HCT116 (cell line): ENCODE measurements at regions not wholly inside any gene's neighbourhood (a gene's known extent, or its start where the extent isn't known, plus 50 kb on each side); places are given as distances from the start of the nearest gene placed in this dataset.

Experiments used
- ATAC-seq: fragments of 200-7000 bp; cut with Tn5 transposase; 2 replicates; pipeline ENCODE4 v1.9.1; 2020; ENCODE audit warnings: mild to moderate bottlenecking, moderate library complexity
- BruUV-seq: library from RNA; stranded (reverse); fragments of 400-500 nt; replicated peaks from 2 replicates; lab custom pipeline; 2021; lab: Mats Ljungman, UMichigan
- CTCF ChIA-PET: fragments of 300-600 bp; sonication (Branson Sonifier 250); formaldehyde crosslinking; loops from one replicate; lab custom pipeline; 2021; ENCODE audit warnings: antibody characterized with exemption; lab: Charles Lee
- POLR2A ChIA-PET: fragments of 300-600, 350-600 bp; sonication (Branson Sonifier 250); formaldehyde crosslinking; loops from one replicate; lab custom pipeline; 2021; ENCODE audit warnings: antibody characterized with exemption; lab: Charles Lee
- RAD21 ChIA-PET, 2 experiments: fragments of 300-600 bp; sonication (Branson Sonifier 250); formaldehyde crosslinking; loops; one replicate each; lab custom pipeline; 2023; ENCODE audit warnings: low total read pairs in 2 of 2; ENCODE audit not compliant: uncharacterized antibody in 2 of 2, unreplicated experiment in 2 of 2, low non-redundant PET in 1 of 2; lab: Charles Lee
- DNase-seq: peaks from one replicate; pipeline ENCODE4 v3.0.0-alpha.2; 2010; ENCODE audit warnings: low read depth, low spot score
- H2AFZ ChIP-seq: fragments of 200-600 bp; shearing (Covaris generic), sonication (generic); 2 replicates; pipeline ENCODE4 v1.6.1; 2017; ENCODE audit warnings: low read depth, mixed run types, mixed read lengths, antibody characterized with exemption, low read length; ENCODE audit not compliant: poor library complexity, severe bottlenecking
- H3K27ac ChIP-seq: 2 replicates; pipeline ENCODE4 v1.5.1; 2012; ENCODE audit warnings: low read depth, low read length
- H3K27me3 ChIP-seq: fragments of 200-600 bp; sonication (generic); 2 replicates; pipeline ENCODE4 v1.6.1; 2016; ENCODE audit warnings: mixed run types, low read length, mixed read lengths; ENCODE audit not compliant: insufficient read depth
- H3K36me3 ChIP-seq, 2 experiments: fragments of 200-500 bp in 1 of 2; fragments of 200-600 bp in 1 of 2; sonication (Bioruptor generic) in 1 of 2; sonication (generic) in 1 of 2; 2 replicates each; pipeline versions ENCODE4 v1.5.1 to v1.6.1; 2014 to 2016; ENCODE audit warnings: low read length in 2 of 2, inconsistent platforms in 1 of 2, mixed read lengths in 1 of 2, mixed run types in 1 of 2; ENCODE audit not compliant: insufficient read depth in 2 of 2, control insufficient read depth in 1 of 2
- H3K4me1 ChIP-seq, 2 experiments: fragments of 200-600 bp in 1 of 2; sonication (generic) in 1 of 2; 2 replicates each; pipeline versions ENCODE4 v1.5.1 to v1.6.1; 2012 to 2017; ENCODE audit warnings: low read length in 2 of 2, inconsistent platforms in 1 of 2, mild to moderate bottlenecking in 1 of 2, mixed read lengths in 1 of 2, mixed run types in 1 of 2, moderate library complexity in 1 of 2; ENCODE audit not compliant: insufficient read depth in 2 of 2, control insufficient read depth in 1 of 2
- H3K4me2 ChIP-seq: fragments of 200-600 bp; sonication (generic); 2 replicates; pipeline ENCODE4 v1.6.1; 2017; ENCODE audit warnings: mixed run types, low read length, mixed read lengths
- H3K4me3 ChIP-seq, 2 experiments: fragments of 200-600 bp in 1 of 2; sonication (generic) in 1 of 2; replicated peaks in 1 of 2; 2 replicates each; pipeline ENCODE4 v1.5.1; 2011 to 2016; ENCODE audit warnings: low read length in 2 of 2, control low read depth in 1 of 2, low read depth in 1 of 2, mild to moderate bottlenecking in 1 of 2, mixed read lengths in 1 of 2, mixed run types in 1 of 2
- H3K79me2 ChIP-seq: fragments of 200-600 bp; sonication (generic); 2 replicates; pipeline ENCODE4 v1.6.1; 2017; ENCODE audit warnings: mild to moderate bottlenecking, mixed run types, low read length, moderate library complexity, mixed read lengths; ENCODE audit not compliant: insufficient read depth
- H3K9ac ChIP-seq: fragments of 200-600 bp; sonication (generic); 2 replicates; pipeline ENCODE4 v1.6.1; 2016; ENCODE audit warnings: low read length, mixed read lengths
- H3K9me2 ChIP-seq: fragments of 200-600 bp; sonication (generic), shearing (Covaris generic); 2 replicates; pipeline ENCODE4 v1.6.1; 2017; ENCODE audit warnings: mixed run types, mild to moderate bottlenecking, moderate library complexity; ENCODE audit not compliant: insufficient read depth
- H3K9me3 ChIP-seq, 2 experiments: fragments of 200-500 bp in 1 of 2; fragments of 200-600 bp in 1 of 2; sonication (Bioruptor generic) in 1 of 2; sonication (generic) in 1 of 2; 2 replicates each; pipeline ENCODE4 v1.6.1; 2014 to 2017; ENCODE audit warnings: low read length in 2 of 2, mixed read lengths in 2 of 2, inconsistent platforms in 1 of 2, low read depth in 1 of 2, mild to moderate bottlenecking in 1 of 2, mixed run types in 1 of 2, moderate library complexity in 1 of 2; ENCODE audit not compliant: control insufficient read depth in 1 of 2, insufficient read depth in 1 of 2
- H4K20me1 ChIP-seq: fragments of 200-600 bp; sonication (generic), shearing (Covaris generic); 2 replicates; pipeline ENCODE4 v1.6.1; 2017; ENCODE audit warnings: mixed run types, mild to moderate bottlenecking, moderate library complexity; ENCODE audit not compliant: insufficient read depth
- CBX3 ChIP-seq: IDR thresholded peaks from 2 replicates; pipeline ENCODE4 v1.6.1; 2012; ENCODE audit warnings: low read depth
- CEBPB ChIP-seq: IDR thresholded peaks from 2 replicates; pipeline ENCODE4 v1.6.1; 2012; ENCODE audit warnings: low read depth
- EZH2 ChIP-seq: fragments of 200-600 bp; sonication (generic); IDR thresholded peaks from 2 replicates; pipeline ENCODE4 v1.6.1; 2017; ENCODE audit warnings: antibody characterized with exemption, mixed run types
- EZH2phosphoT487 ChIP-seq: fragments of 200-600 bp; IDR thresholded peaks from 2 replicates; pipeline ENCODE4 v1.6.1; 2018; ENCODE audit warnings: antibody characterized with exemption, borderline replicate concordance
- FOSL1 ChIP-seq: IDR thresholded peaks from 2 replicates; pipeline ENCODE4 v1.6.1; 2012; ENCODE audit warnings: low read depth
- JUND ChIP-seq: IDR thresholded peaks from 2 replicates; pipeline ENCODE4 v1.6.1; 2012
- POLR2A ChIP-seq: IDR thresholded peaks from 2 replicates; pipeline ENCODE4 v1.7.0; 2011; ENCODE audit warnings: borderline replicate concordance; ENCODE audit not compliant: insufficient read depth, insufficient read length; ENCODE audit errors: extremely low read depth
- RAD21 ChIP-seq: IDR thresholded peaks from 2 replicates; pipeline ENCODE4 v1.6.1; 2012; ENCODE audit warnings: low read depth, mild to moderate bottlenecking
- SRF ChIP-seq: IDR thresholded peaks from 2 replicates; pipeline ENCODE4 v1.6.1; 2012; ENCODE audit warnings: low read depth
- YY1 ChIP-seq: IDR thresholded peaks from 2 replicates; pipeline ENCODE4 v1.6.1; 2011; ENCODE audit warnings: low read length, low read depth, moderate library complexity, mild to moderate bottlenecking; ENCODE audit not compliant: insufficient replicate concordance; ENCODE audit errors: extremely low read depth
- ZFX ChIP-seq: fragments of 450-650 bp; IDR thresholded peaks from 2 replicates; pipeline ENCODE4 v1.6.1; 2017
- ZNF274 ChIP-seq: fragments of 200-500 bp; sonication (Bioruptor generic); IDR thresholded peaks from 2 replicates; pipeline ENCODE4 v1.6.1; 2014; ENCODE audit warnings: mild to moderate bottlenecking, low read depth, low read length, inconsistent platforms
- intact Hi-C: fragments of 100-400 bp; cut with micrococcal nuclease; formaldehyde crosslinking; loops from 2 replicates; pipeline ENCODE4 v1.10.0; 2022
- TF ChIP-seq, protein P1 (sequence below): IDR thresholded peaks from 2 replicates; pipeline ENCODE4 v1.6.1; 2012; ENCODE audit warnings: low read depth
- TF ChIP-seq, protein P2 (sequence below): IDR thresholded peaks from 2 replicates; pipeline ENCODE4 v1.6.1; 2011; ENCODE audit warnings: mild to moderate bottlenecking, low read length, moderate library complexity; ENCODE audit not compliant: insufficient replicate concordance; ENCODE audit errors: extremely low read depth
- TF ChIP-seq, protein P3 (sequence below): IDR thresholded peaks from 2 replicates; pipeline ENCODE4 v1.6.1; 2012
- TF ChIP-seq, protein P4 (sequence below), 3 experiments: fragments of 200-600 bp in 1 of 3; sonication (generic) in 1 of 3; IDR thresholded peaks in 2 of 3; conservative IDR thresholded peaks in 1 of 3; 2 replicates each; pipeline ENCODE4 v1.5.1; 2012 to 2017; ENCODE audit warnings: low read depth in 2 of 3, low read length in 2 of 3, antibody characterized with exemption in 1 of 3, borderline replicate concordance in 1 of 3, control low read depth in 1 of 3, mild to moderate bottlenecking in 1 of 3, mixed read lengths in 1 of 3, mixed run types in 1 of 3, moderate library complexity in 1 of 3; ENCODE audit not compliant: insufficient read depth in 1 of 3

DNA sequence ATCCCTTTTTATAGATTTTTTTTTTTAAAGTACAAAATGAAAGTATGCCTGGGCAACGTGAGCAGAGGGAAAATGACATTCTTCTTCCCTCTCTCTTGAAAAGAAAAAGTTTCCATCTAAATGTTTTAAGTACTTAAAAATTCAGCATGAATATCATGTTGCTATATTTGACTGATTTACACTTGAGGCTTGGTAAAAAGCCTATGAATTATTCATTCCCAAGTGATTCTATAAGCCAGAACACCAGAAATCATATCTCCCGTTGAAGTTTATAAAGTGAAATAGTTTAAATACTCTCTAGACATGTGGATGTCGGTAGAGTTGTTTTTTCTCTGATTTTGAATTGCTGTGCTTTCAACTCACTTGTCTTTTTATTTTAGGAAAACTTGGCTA lies 276.2 kb upstream of the RARB start:
- POLR2A ChIA-PET = no interaction called here
- H3K4me1 ChIP-seq = no peaks in the 10 kb centered on the region
- ATAC-seq (no peak), DNase-seq (no peak)
- H3K9me2 ChIP-seq = no peaks in the 10 kb centered on the region
- H2AFZ ChIP-seq = no peak overlapping the region
- no peaks in the 10 kb centered on the region for H3K36me3 ChIP-seq
- CTCF ChIA-PET = no interaction called here
- intact Hi-C loops = no loop called here
- no peak overlapping the region for H3K9ac ChIP-seq
- no peaks in the 10 kb centered on the region for H3K27me3 ChIP-seq
- no peak overlapping the region for H3K4me2 ChIP-seq
- TF ChIP-seq, protein P1, sequence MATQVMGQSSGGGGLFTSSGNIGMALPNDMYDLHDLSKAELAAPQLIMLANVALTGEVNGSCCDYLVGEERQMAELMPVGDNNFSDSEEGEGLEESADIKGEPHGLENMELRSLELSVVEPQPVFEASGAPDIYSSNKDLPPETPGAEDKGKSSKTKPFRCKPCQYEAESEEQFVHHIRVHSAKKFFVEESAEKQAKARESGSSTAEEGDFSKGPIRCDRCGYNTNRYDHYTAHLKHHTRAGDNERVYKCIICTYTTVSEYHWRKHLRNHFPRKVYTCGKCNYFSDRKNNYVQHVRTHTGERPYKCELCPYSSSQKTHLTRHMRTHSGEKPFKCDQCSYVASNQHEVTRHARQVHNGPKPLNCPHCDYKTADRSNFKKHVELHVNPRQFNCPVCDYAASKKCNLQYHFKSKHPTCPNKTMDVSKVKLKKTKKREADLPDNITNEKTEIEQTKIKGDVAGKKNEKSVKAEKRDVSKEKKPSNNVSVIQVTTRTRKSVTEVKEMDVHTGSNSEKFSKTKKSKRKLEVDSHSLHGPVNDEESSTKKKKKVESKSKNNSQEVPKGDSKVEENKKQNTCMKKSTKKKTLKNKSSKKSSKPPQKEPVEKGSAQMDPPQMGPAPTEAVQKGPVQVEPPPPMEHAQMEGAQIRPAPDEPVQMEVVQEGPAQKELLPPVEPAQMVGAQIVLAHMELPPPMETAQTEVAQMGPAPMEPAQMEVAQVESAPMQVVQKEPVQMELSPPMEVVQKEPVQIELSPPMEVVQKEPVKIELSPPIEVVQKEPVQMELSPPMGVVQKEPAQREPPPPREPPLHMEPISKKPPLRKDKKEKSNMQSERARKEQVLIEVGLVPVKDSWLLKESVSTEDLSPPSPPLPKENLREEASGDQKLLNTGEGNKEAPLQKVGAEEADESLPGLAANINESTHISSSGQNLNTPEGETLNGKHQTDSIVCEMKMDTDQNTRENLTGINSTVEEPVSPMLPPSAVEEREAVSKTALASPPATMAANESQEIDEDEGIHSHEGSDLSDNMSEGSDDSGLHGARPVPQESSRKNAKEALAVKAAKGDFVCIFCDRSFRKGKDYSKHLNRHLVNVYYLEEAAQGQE = no peak
- no peak for TF ChIP-seq EZH2
- TF ChIP-seq, protein P2, sequence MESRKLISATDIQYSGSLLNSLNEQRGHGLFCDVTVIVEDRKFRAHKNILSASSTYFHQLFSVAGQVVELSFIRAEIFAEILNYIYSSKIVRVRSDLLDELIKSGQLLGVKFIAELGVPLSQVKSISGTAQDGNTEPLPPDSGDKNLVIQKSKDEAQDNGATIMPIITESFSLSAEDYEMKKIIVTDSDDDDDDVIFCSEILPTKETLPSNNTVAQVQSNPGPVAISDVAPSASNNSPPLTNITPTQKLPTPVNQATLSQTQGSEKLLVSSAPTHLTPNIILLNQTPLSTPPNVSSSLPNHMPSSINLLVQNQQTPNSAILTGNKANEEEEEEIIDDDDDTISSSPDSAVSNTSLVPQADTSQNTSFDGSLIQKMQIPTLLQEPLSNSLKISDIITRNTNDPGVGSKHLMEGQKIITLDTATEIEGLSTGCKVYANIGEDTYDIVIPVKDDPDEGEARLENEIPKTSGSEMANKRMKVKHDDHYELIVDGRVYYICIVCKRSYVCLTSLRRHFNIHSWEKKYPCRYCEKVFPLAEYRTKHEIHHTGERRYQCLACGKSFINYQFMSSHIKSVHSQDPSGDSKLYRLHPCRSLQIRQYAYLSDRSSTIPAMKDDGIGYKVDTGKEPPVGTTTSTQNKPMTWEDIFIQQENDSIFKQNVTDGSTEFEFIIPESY = no peak
- TF ChIP-seq POLR2A = no peak
- no peak for TF ChIP-seq RAD21
- TF ChIP-seq FOSL1 = no peak
- no peak for TF ChIP-seq YY1
- TF ChIP-seq, protein P3, sequence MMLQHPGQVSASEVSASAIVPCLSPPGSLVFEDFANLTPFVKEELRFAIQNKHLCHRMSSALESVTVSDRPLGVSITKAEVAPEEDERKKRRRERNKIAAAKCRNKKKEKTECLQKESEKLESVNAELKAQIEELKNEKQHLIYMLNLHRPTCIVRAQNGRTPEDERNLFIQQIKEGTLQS = no peak
- TF ChIP-seq CEBPB = no peak
- no peak for TF ChIP-seq SRF
- TF ChIP-seq ZFX = no peak
- no peak for TF ChIP-seq EZH2phosphoT487
- TF ChIP-seq CBX3 = no peak
- no peak for TF ChIP-seq JUND
- TF ChIP-seq, protein P4, sequence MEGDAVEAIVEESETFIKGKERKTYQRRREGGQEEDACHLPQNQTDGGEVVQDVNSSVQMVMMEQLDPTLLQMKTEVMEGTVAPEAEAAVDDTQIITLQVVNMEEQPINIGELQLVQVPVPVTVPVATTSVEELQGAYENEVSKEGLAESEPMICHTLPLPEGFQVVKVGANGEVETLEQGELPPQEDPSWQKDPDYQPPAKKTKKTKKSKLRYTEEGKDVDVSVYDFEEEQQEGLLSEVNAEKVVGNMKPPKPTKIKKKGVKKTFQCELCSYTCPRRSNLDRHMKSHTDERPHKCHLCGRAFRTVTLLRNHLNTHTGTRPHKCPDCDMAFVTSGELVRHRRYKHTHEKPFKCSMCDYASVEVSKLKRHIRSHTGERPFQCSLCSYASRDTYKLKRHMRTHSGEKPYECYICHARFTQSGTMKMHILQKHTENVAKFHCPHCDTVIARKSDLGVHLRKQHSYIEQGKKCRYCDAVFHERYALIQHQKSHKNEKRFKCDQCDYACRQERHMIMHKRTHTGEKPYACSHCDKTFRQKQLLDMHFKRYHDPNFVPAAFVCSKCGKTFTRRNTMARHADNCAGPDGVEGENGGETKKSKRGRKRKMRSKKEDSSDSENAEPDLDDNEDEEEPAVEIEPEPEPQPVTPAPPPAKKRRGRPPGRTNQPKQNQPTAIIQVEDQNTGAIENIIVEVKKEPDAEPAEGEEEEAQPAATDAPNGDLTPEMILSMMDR (IDR thresholded peaks at IDR 0.05 in 2 of 3, conservative IDR thresholded peaks at IDR 0.05 in 1 of 3; ENCODE audit: borderline replicate concordance in 1 of 3, insufficient read depth in 1 of 3, low read depth in 2 of 3, low read length in 2 of 3) = no peak
- no peak for TF ChIP-seq ZNF274
- RAD21 ChIA-PET = no interaction called here
- H4K20me1 ChIP-seq = no peaks in the 10 kb centered on the region
- no TSS peak for BruUV-seq
- no peak overlapping the region for H3K4me3 ChIP-seq
- H3K79me2 ChIP-seq = no peaks in the 10 kb centered on the region
- no peak overlapping the region for H3K27ac ChIP-seq
- no peaks in the 10 kb centered on the region for H3K9me3 ChIP-seq
